H1 (cell line): ENCODE measurements at regions not wholly inside any gene's neighbourhood (a gene's known extent, or its start where the extent isn't known, plus 50 kb on each side); places are given as distances from the start of the nearest gene placed in this dataset.

Experiments used
- CTCF ChIA-PET: fragments of 300-600 bp; sonication (Branson Sonifier 250); formaldehyde crosslinking; loops from one replicate; lab custom pipeline; 2021; ENCODE audit not compliant: partially characterized antibody; lab: Charles Lee
- POLR2A ChIA-PET: fragments of 300-600 bp; sonication (Branson Sonifier 250); formaldehyde crosslinking; loops from one replicate; lab custom pipeline; 2021; ENCODE audit warnings: inconsistent platforms; ENCODE audit not compliant: partially characterized antibody; lab: Charles Lee
- DNase-seq, 2 experiments: peaks; one replicate each; pipeline versions ENCODE4 v3.0.0 to v3.0.0-alpha.2; 2010 to 2022; ENCODE audit warnings: low spot score in 2 of 2, low read depth in 1 of 2, mixed read lengths in 1 of 2
- FAIRE-seq: peaks from 2 replicates; lab custom pipeline; 2011; peaks lifted over from hg19 to GRCh38; lab: Jason Lieb, UNC
- H2AFZ ChIP-seq: 2 replicates; pipeline ENCODE4 v1.8.1; 2012; ENCODE audit warnings: low read length, inconsistent platforms
- H2AK5ac ChIP-seq: 2 replicates; pipeline ENCODE4 v1.6.1; 2013; ENCODE audit warnings: low read depth, low read length
- H2BK120ac ChIP-seq: replicated peaks from 2 replicates; pipeline ENCODE3; 2013; ENCODE audit warnings: low read depth, low read length, inconsistent platforms
- H2BK12ac ChIP-seq: 2 replicates; pipeline ENCODE4 v1.6.1; 2013; ENCODE audit warnings: low read depth, low read length
- H2BK15ac ChIP-seq: 2 replicates; pipeline ENCODE4 v1.6.1; 2013; ENCODE audit warnings: low read length
- H2BK20ac ChIP-seq: 2 replicates; pipeline ENCODE4 v1.6.1; 2013; ENCODE audit warnings: low read length
- H2BK5ac ChIP-seq: 2 replicates; pipeline ENCODE4 v1.6.1; 2013; ENCODE audit warnings: low read depth, low read length
- H3K14ac ChIP-seq: 2 replicates; pipeline ENCODE4 v1.6.1; 2013; ENCODE audit warnings: inconsistent platforms; ENCODE audit not compliant: insufficient read length
- H3K18ac ChIP-seq: 2 replicates; pipeline ENCODE4 v1.6.1; 2013; ENCODE audit warnings: low read length; ENCODE audit errors: extremely low read depth
- H3K23ac ChIP-seq: 2 replicates; pipeline ENCODE4 v1.6.1; 2013; ENCODE audit warnings: inconsistent platforms; ENCODE audit not compliant: insufficient read length
- H3K23me2 ChIP-seq: 2 replicates; pipeline ENCODE4 v1.6.1; 2013; ENCODE audit warnings: low read depth, low read length
- H3K27ac ChIP-seq: 2 replicates; pipeline ENCODE4 v1.6.1; 2011; ENCODE audit warnings: low read depth, low read length, inconsistent platforms
- H3K27me3 ChIP-seq, 4 experiments: replicated peaks in 1 of 4; 1 replicate in 1 of 4; 2 replicates in 3 of 4; pipeline versions ENCODE4 v1.6.1 to v1.8.1; 2011 to 2013; ENCODE audit warnings: low read length in 3 of 4, mild to moderate bottlenecking in 3 of 4, inconsistent platforms in 2 of 4, mixed read lengths in 2 of 4, moderate library complexity in 1 of 4; ENCODE audit not compliant: control insufficient read depth in 3 of 4, insufficient read depth in 3 of 4; ENCODE audit errors: extremely low read depth in 1 of 4
- H3K36me3 ChIP-seq, 4 experiments: 2 replicates each; pipeline versions ENCODE4 v1.6.1 to v1.8.1; 2011 to 2013; ENCODE audit warnings: mild to moderate bottlenecking in 4 of 4, low read length in 3 of 4, moderate library complexity in 2 of 4, control low read depth in 1 of 4, inconsistent platforms in 1 of 4; ENCODE audit not compliant: insufficient read depth in 4 of 4, control insufficient read depth in 2 of 4
- H3K4ac ChIP-seq: replicated peaks from 2 replicates; pipeline ENCODE3; 2013; ENCODE audit warnings: low read length, low read depth, mixed read lengths, inconsistent platforms; ENCODE audit not compliant: insufficient read length
- H3K4me1 ChIP-seq, 4 experiments: replicated peaks in 1 of 4; 1 replicate in 1 of 4; 2 replicates in 3 of 4; pipeline versions ENCODE4 v1.6.1 to v1.8.1; 2011 to 2013; ENCODE audit warnings: low read length in 3 of 4, inconsistent platforms in 2 of 4, mixed read lengths in 1 of 4; ENCODE audit not compliant: insufficient read depth in 4 of 4, control insufficient read depth in 3 of 4
- H3K4me2 ChIP-seq, 2 experiments: 2 replicates each; pipeline versions ENCODE4 v1.6.1 to v1.8.1; 2011 to 2013; ENCODE audit warnings: low read depth in 2 of 2, low read length in 2 of 2, control low read depth in 1 of 2, inconsistent platforms in 1 of 2, mild to moderate bottlenecking in 1 of 2; ENCODE audit not compliant: insufficient read depth in 1 of 2
- H3K4me3 ChIP-seq, 4 experiments: fragments of 200-600, 300-600 bp in 1 of 4; sonication (generic), shearing (Covaris generic), sonication (Bioruptor Twin) in 1 of 4; 2 replicates each; pipeline versions ENCODE4 v1.5.1 to v1.8.1; 2011 to 2016; ENCODE audit warnings: low read length in 4 of 4, low read depth in 3 of 4, control low read depth in 2 of 4, inconsistent platforms in 2 of 4, mild to moderate bottlenecking in 2 of 4, mixed read lengths in 1 of 4, moderate library complexity in 1 of 4; ENCODE audit not compliant: insufficient read depth in 2 of 4; ENCODE audit errors: extremely low read depth in 1 of 4
- H3K56ac ChIP-seq: replicated peaks from 2 replicates; pipeline ENCODE3; 2013; ENCODE audit warnings: low read depth, mild to moderate bottlenecking, mixed read lengths, low read length, inconsistent platforms; ENCODE audit not compliant: insufficient read length
- H3K79me1 ChIP-seq: 2 replicates; pipeline ENCODE4 v1.6.1; 2013; ENCODE audit warnings: low read depth, low read length, control low read depth
- H3K79me2 ChIP-seq, 2 experiments: 2 replicates each; pipeline versions ENCODE4 v1.6.1 to v1.8.1; 2012 to 2013; ENCODE audit warnings: low read length in 2 of 2, mild to moderate bottlenecking in 2 of 2, inconsistent platforms in 1 of 2; ENCODE audit not compliant: insufficient read depth in 2 of 2, control insufficient read depth in 1 of 2
- H3K9ac ChIP-seq, 4 experiments: replicated peaks in 1 of 4; 1 replicate in 1 of 4; 2 replicates in 3 of 4; pipeline versions ENCODE4 v1.6.1 to v1.8.1; 2011 to 2013; ENCODE audit warnings: low read depth in 3 of 4, low read length in 3 of 4, control low read depth in 2 of 4, mild to moderate bottlenecking in 2 of 4, moderate library complexity in 2 of 4, inconsistent platforms in 1 of 4; ENCODE audit errors: extremely low read depth in 1 of 4
- H3K9me3 ChIP-seq, 2 experiments: 2 replicates each; pipeline versions ENCODE4 v1.6.1 to v1.8.1; 2012 to 2013; ENCODE audit warnings: mild to moderate bottlenecking in 2 of 2, moderate library complexity in 2 of 2, control low read depth in 1 of 2, inconsistent platforms in 1 of 2, low read depth in 1 of 2, low read length in 1 of 2, mixed read lengths in 1 of 2; ENCODE audit not compliant: insufficient read depth in 2 of 2
- H4K20me1 ChIP-seq, 2 experiments: replicated peaks in 1 of 2; 2 replicates each; pipeline versions ENCODE3 to v1.8.1; 2011 to 2013; ENCODE audit warnings: inconsistent platforms in 2 of 2, low read length in 2 of 2, mild to moderate bottlenecking in 1 of 2; ENCODE audit not compliant: insufficient read depth in 2 of 2, control insufficient read depth in 1 of 2
- H4K5ac ChIP-seq: 2 replicates; pipeline ENCODE4 v1.6.1; 2013; ENCODE audit warnings: low read length, low read depth, mixed read lengths, inconsistent platforms; ENCODE audit not compliant: insufficient read length
- H4K8ac ChIP-seq: 2 replicates; pipeline ENCODE4 v1.8.0; 2013; ENCODE audit warnings: mild to moderate bottlenecking, moderate library complexity, low read length, inconsistent platforms; ENCODE audit not compliant: insufficient read depth; ENCODE audit errors: extremely low read depth
- H4K91ac ChIP-seq: replicated peaks from 2 replicates; pipeline ENCODE3; 2013; ENCODE audit warnings: low read length, mixed read lengths, inconsistent platforms; ENCODE audit not compliant: insufficient read length
- KDM5A ChIP-seq: fragments of 200-600 bp; IDR thresholded peaks from 2 replicates; pipeline ENCODE4 v1.7.1; 2012; ENCODE audit warnings: mild to moderate bottlenecking, low read length, inconsistent platforms, mixed read lengths
- POLR2AphosphoS5 ChIP-seq: IDR thresholded peaks from 2 replicates; pipeline ENCODE4 v1.6.1; 2011; ENCODE audit warnings: low read depth, low read length
- RBBP5 ChIP-seq: IDR thresholded peaks from 2 replicates; pipeline ENCODE4 v1.7.1; 2012; ENCODE audit warnings: low read depth, mild to moderate bottlenecking, inconsistent platforms, low read length, moderate library complexity, borderline replicate concordance
- WGBS, 2 experiments: shearing (Covaris generic) in 1 of 2; methylation state at CpG; one replicate each; pipeline versions ENCODE4 v1.1.6 to v1.1.7; 2013 to 2015; ENCODE audit warnings: low lambda C conversion rate in 2 of 2, mixed read lengths in 2 of 2, inconsistent platforms in 1 of 2, low coverage in 1 of 2, missing lambda C conversion rate in 1 of 2; ENCODE audit not compliant: insufficient replicate concordance in 2 of 2, insufficient coverage in 1 of 2, insufficient read length in 1 of 2; ENCODE audit errors: extremely low coverage in 1 of 2, missing lambda C conversion rate in 1 of 2; 5-methylcytosine and 5-hydroxymethylcytosine counted together

DNA sequence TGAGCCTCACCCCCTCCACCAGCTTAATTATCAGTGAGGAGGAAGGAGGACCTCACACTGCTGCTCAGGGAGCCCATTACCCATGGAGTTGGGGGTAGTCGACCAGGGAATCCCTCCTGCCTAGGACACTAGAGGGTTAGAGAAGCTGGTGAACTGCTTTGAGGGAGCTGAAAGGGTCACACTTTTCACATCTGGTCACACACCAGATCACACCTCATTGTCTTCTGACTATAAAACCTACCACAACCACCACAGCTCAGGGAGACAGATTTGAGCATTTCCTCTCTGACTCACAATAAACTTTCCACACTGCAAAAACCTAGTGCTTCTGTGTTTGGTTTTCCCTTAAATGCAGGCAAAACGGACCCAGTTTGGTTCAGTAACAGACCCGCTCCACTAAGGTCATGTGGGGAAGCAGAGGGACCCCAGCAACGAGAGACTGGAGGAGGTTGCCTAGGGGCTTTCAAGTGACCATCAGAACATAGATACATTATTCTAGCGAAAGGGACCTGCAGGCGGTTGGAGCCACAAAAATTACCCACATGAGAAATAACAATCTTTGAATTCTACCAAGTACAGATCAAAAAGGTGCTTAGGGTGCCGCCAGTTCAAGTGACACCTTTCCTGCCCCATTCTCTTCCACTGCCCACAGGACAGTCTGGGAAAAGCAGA, 151.4 kb upstream of the AVPR1A start:
- Histone ChIP-seq H3K56ac (no peak overlapping the region), H2BK15ac (no peak overlapping the region), H3K14ac (no peak overlapping the region), H2BK120ac (no peak overlapping the region), H3K79me2 (no peaks in the 10 kb centered on the region), H3K4me3 (no peak overlapping the region), H3K36me3 (no peaks in the 10 kb centered on the region), H4K20me1 (no peaks in the 10 kb centered on the region), H4K8ac (no peak overlapping the region; the same call in 1 of the 2 replicates), H3K18ac (no peak overlapping the region), H2BK5ac (0 out of 2 replicates have a peak overlapping the region, but pooled peaks have one; percentile 10), H3K27ac (no peak overlapping the region; the same call in 1 of the 2 replicates), H3K4me2 (no peak overlapping the region; a peak in 1 of 4 replicates), H4K91ac (no peak overlapping the region), H3K4ac (no peak overlapping the region), H3K23ac (no peak overlapping the region), H3K4me1 (peaks cover 0 to 2% (median 0%) of the 10 kb centered on the region in 4 experiments; a peak in 1 of 7 replicates), H3K9ac (no peak overlapping the region; a peak in 1 of 7 replicates), H2AFZ (peak overlapping the region; percentile 95), H3K9me3 (no peaks in the 10 kb centered on the region), H3K23me2 (no peaks in the 10 kb centered on the region), H2AK5ac (no peak overlapping the region), H4K5ac (no peak overlapping the region), H2BK12ac (no peak overlapping the region), H3K27me3 (no peaks in the 10 kb centered on the region), H2BK20ac (no peak overlapping the region), H3K79me1 (no peaks in the 10 kb centered on the region)
- POLR2A ChIA-PET: interaction anchor here (1.2 kb wide), 1 partner anchor 14 kb away, joined by 5 read pairs; no protein-coding TSS in a partner anchor
- CTCF ChIA-PET: interaction anchor here (0.8 to 1.0 kb wide), 2 partner anchors 66 to 207 kb away, joined by 3 read pairs; no protein-coding TSS in a partner anchor
- 78% methylated on average over 7 of the region's 7 CpGs; no CpG with 5 or more reads in 1 of the 2 experiments for WGBS, 2 experiments
- FAIRE-seq: no peak
- no peak for DNase-seq
- TF ChIP-seq RBBP5 (no peak), KDM5A (no peak), POLR2AphosphoS5 (no peak)
